HCEC 1CT (cell line): ENCODE measurements at regions not wholly inside any gene's neighbourhood (a gene's known extent, or its start where the extent isn't known, plus 50 kb on each side); places are given as distances from the start of the nearest gene placed in this dataset.

Experiments used
- DNase-seq: peaks from one replicate; pipeline ENCODE4 v3.0.0-alpha.2; 2017

- no peak for DNase-seq
These were observed 56.0 kb downstream of the PLK2 start for GRCh38 chr5:58403822-58404433.

DNA sequence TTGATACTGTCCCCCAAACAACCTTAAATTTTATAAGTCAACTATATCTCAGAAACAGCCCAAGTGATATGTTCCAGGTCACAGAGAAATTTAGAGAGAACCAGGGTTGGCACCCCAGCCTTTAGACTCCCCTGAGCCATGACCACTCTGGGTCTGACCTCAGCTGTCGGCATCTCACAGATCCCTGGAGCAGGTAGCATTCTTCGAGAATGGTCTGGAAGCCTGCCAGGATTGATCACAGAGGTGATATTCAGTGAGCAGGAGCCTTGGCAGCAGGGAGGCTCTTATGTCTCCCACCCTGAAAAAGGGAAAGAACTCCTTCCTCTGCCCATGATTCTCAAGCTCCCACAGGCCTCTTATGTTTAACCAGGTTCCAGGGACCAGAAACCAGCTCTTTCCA lies 58.2 kb downstream of the PLK2 start:
- no peak for DNase-seq

- no peak for DNase-seq
These were observed 59.1 kb downstream of the PLK2 start for GRCh38 chr5:58400737-58401136.

DNA sequence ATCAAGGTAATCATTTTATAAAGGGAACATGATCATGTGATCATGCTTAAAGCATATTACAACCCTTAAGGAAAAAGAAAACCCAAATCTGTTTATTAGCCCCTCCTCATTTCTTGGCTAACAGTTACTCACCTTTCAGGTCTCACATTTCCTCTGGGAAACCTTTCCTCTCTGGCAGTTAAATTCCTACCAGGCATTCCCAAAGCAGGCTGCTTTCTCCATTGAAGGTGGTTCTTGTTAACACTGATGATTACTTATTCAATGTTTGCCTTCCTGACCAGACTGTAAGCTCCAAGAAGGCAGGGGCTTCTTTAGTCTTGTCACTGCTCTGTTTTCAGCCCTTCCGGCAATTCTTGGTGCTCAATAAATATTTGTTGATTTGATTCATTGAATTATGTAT lies 59.9 kb downstream of the PLK2 start:
- DNase-seq: no peak

GRCh38 chr5:58394339-58394738 lies 65.5 kb downstream of the PLK2 start:
- DNase-seq: no peak

DNA sequence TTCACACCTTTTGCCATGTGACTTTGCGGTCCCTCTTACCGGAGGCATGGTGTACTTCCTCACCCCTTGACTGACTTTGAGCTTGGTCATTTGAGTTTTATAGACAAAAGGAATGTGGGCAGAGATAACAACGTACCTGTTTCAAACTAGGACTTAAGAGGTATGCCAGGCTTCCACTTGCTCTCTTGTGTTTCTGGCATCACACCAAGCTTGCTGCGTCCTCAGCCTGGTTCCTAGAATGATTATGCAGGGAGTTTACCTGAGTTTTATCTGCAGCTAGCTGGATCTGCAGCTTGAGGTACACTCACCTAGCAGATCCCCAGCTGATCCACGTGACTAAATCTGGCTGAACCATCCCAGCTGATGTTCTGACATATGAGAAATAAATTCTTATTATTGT lies 66.2 kb downstream of the PLK2 start:
- DNase-seq: no peak

DNA sequence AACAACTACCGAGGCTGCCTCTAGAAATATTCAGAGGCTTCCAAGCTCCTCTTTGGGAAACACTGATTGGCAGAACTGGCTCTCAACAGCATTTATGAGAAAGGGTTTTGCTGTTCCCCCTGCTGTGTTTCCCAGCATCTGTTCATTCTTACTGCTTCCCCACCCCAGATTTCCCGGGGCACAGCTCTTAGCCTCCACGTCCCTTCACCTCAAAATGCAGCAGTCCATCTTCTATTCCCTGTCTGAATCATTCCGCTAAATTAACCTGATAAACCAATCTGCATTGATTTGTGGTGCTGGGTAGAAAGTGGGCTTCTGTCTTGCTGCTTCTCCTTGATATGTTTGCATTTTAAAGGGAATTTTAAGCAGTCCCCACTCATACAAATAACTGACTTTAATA lies 67.4 kb downstream of the PLK2 start:
- no peak for DNase-seq

DNA sequence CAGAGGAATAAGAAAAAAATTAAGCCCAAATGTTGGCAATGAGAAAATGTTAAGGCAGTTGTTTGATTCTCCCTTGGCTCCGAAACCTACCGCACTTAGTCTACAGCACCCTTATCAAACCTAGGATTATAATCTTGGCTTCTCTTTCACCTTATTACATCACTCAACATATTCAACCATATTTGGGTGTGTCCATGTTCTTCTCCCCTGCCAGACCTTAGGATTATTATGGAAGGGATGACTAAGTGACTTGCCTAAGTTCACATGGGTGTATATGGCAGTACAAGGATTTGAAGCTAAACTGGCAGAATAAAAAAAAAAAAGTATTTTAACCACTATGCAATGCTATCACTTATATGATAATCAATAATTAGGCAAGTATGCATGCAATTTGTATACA lies 76.4 kb downstream of the PLK2 start:
- DNase-seq: no peak

GRCh38 chr5:58382131-58382534 lies 77.8 kb downstream of the PLK2 start:
- no peak for DNase-seq

DNA sequence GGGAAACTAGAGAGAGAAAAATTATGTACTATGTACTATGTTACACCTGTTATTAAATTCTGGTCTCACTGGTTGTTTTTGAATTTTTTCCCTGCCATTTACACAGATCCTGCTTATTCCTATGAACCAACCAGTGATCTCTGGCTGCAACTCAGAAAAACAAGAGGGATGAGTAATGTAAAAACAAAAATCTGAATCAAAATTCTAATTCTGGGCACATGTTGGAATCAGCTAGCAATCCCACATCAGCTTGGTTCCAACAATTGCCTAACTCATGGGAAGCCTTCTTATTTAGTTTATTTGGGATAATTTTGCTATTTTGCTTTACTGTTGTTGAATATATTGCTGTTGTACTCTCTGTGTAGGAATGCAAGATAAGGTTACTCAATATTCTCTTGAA lies 78.3 kb downstream of the PLK2 start:
- no peak for DNase-seq

DNA sequence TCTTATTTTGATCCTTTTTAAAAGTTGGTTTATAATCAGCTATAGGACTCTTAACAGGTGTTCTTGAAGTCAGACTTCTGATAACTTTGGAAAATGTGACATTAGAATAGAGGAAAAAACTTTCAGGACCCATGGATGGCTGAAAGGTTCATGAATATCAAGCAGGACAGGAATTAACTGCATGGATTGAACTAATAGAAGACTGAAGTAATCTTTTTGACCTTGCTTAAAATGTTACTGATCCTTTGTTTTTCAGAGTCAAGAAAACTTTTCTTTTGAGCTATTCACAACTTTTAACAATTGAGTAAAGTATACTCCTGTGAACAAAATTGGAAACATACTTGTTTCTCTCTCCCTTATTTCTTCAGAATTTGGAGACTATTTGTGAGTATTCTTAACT lies 79.2 kb downstream of the PLK2 start:
- no peak for DNase-seq

- no peak for DNase-seq
These were observed 81.1 kb downstream of the PLK2 start for GRCh38 chr5:58378613-58379390.

DNA sequence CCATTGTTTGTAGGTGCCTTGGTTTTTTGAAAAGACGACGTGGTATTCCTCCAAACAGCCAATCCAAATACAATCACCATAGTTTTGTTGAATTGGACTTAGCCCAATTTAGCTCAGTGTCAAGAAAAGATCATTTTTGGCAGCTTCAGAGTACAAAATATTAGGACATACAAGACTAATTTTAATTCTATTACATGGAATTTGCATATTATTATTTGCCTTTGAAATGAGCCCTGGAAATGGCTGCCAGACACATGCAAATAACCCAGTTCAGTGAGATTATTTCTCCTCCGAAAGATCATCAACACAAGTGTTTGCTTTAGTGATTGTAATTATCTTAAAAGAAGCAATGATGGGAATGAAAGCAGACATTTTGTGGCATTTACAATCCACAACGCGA lies 89.3 kb downstream of the PLK2 start:
- DNase-seq: no peak

GRCh38 chr5:58369513-58370190 lies 90.2 kb downstream of the PLK2 start:
- no peak for DNase-seq

DNA sequence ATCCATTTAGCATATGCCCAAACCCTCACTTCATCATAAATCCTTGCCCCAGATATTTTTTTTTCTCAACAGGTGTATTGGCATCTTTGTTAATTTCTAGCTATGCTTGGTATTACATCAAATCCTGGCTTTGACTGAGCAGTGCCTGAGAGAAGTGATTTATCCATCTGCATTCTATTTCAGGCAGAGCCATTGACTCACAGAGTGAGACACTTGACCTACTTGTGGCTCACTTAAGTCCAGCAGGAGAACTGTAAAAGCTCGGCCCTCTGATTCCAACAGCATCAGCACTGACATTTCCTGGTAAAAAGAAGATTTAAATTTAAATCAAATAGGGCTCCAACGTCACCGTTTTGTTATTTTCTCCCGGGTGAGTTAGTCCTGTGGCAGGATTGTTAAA lies 93.4 kb downstream of the PLK2 start:
- peak; percentile 11 for DNase-seq

DNA sequence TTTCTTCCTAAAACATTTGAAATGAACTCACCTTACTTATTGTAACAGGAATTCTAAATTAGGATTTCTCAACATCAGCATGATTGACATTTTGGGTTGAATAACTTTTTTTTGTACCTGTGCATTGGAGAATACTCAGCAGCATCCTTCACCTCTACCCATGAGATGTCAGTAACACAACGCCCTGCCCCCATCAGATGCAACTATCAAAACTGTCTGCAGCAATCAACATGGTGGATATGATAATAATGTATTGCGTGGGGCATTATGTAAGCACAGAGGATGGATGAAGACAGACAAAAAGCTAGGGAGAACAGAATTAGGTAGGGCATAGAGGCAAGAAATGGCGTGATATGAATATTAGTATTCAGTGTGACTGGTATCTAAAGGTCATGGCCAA lies 94.1 kb downstream of the PLK2 start:
- DNase-seq: no peak

DNA sequence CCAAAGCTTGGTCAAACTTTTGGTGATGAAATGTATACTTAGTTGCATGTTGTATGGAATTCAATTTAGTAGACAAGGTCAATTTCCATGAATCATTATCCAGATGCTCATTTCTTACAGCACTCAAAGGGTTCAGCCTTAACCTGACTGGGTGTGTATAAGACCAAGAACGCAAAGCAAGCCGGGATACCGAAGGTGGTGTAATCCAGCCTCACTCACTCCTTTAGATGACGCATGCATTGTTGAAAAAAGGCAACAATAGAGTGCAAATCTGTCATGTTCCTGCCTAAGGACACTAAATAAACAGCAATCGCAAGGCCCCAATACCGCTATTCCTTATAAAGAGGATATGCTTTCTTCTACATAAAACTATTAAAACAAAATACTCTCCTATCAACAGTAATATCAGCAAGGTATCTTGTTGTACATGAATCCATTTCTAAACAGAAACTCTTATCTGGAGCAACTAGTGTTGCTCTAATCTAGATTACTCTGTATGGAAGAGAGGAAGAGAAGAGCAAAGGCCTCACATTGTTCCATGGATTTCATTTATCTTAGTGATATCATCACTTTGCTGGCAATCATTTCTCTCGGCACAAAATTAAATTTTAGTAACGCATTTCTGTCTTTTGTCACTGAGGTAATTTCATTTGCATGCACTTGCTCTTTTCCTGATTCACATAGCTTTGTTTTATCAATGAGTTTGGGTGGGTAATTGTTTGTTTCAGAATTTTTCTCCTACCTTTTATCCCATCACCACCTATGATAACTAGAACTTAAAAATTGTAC lies 96.2 kb downstream of the PLK2 start:
- DNase-seq: no peak

DNA sequence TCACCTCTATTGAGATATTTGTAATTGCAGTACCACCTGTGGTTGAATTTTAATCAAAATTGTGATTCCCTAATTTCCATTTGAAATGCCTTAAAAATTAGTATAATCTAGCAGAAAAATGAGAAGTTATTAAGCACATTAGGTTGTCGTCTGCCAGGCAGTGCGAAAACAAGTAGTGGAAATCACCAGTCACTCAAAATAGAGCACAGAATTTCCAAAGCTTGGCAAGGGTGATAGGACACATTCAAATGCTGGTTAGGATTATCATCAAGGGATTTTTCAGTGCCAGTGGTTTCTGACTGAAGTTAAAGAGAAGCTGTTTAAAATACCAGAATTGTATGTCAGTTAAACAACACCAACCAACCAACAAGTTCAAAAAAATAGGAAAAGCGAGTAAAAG lies 97.8 kb downstream of the PLK2 start:
- DNase-seq: no peak

DNA sequence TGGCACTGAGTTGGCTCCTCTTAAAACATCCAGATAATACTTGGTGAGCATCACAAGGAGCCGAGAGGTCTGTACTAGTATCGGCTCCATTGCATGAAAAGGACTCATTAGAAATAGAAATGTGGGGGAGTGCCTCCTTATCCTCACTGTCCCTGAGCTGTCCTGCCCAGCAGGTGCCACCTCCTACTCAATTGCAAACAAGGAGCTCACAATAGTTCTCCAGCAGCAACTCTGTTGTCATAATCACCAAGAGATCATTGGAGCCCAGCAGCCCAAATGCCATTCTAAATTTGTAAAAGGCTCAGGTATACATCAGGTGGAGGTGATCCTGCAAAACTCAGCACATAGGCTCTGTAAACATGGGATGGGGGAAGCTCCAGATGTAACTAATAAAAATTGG lies 99.1 kb downstream of the PLK2 start:
- DNase-seq: no peak

- DNase-seq: no peak
These were observed 99.9 kb downstream of the PLK2 start for GRCh38 chr5:58359981-58360380.

DNA sequence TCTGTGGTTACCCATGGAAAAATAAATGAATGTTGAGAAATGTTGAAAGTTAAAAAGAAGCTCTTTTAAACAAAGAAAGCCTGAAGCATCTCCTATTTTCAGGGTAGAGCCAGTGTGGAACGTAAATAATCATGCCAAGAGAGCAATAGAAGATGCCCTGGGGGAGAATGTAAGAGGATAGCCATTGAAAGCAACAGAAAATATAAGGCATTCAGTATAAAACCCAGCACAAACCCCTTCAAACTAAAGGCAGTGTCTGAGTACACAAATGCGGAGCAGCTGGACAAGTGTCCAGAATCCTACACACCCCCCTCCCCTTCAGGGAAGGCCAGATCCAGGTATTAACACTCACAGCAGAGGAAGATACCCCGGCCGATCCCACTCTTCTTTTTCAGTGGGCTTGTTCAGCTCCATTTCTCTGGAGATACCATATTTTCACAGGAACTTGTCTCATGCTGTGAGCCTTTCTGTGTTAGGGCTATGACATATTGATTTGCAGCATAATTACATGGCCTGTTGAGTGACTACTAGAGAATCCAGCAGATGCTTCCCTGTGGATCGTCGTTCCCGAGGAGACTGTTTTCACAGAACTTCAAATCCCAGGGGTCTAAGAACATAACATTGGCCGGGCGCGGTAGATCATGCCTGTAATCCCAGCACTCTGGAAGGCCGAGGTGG lies 101.2 kb downstream of the PLK2 start:
- DNase-seq: no peak

- DNase-seq: no peak
These were observed 101.9 kb downstream of the PLK2 start for GRCh38 chr5:58357799-58358500.
